ENCODE measurements at regions not wholly inside any gene's neighbourhood (a gene's known extent, or its start where the extent isn't known, plus 50 kb on each side); places are given as distances from the start of the nearest gene placed in this dataset.

GRCh38 chr2:120921457-120921856 is 185.8 kb downstream of the GLI2 start:
- TF ChIP-seq CTCF (IDR thresholded peaks at IDR 0.05; ENCODE audit: insufficient read depth, low read depth, low read length), result no peak
- no peak for TF ChIP-seq EZH2 (IDR thresholded peaks at IDR 0.05; ENCODE audit: insufficient read depth, low read length)
